CD4-positive, alpha-beta T cell treated with Interleukin-1 beta for 1 hour (primary cell): ENCODE measurements at regions not wholly inside any gene's neighbourhood (a gene's known extent, or its start where the extent isn't known, plus 50 kb on each side); places are given as distances from the start of the nearest gene placed in this dataset.

Experiments used
- DNase-seq, 2 donors: peaks; one replicate each; pipeline ENCODE4 v3.0.0-alpha.2; 2020 to 2022

DNA sequence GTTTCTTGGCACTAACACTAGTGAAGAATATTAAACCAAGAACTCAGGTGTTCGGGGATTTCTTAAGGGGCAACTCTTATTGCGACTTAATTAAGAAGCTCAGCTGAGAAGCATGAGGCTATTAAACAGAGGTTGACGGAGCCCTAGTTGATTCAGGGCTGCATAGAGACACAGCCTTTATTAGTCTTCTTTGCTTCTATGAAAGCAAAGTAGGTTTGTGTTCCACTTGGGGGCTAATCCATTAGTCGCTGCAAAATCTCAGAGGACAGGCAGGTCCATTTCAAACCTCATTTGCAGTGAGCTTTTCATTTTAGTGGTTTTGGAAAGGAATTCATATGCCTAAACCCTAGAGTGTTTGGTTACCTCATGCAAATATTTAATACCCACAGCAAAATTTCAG lies 506.6 kb upstream of the SULF2 start:
- no peak for DNase-seq

GRCh38 chr20:48288930-48289507 lies 503.7 kb upstream of the SULF2 start:
- no peak for DNase-seq

DNA sequence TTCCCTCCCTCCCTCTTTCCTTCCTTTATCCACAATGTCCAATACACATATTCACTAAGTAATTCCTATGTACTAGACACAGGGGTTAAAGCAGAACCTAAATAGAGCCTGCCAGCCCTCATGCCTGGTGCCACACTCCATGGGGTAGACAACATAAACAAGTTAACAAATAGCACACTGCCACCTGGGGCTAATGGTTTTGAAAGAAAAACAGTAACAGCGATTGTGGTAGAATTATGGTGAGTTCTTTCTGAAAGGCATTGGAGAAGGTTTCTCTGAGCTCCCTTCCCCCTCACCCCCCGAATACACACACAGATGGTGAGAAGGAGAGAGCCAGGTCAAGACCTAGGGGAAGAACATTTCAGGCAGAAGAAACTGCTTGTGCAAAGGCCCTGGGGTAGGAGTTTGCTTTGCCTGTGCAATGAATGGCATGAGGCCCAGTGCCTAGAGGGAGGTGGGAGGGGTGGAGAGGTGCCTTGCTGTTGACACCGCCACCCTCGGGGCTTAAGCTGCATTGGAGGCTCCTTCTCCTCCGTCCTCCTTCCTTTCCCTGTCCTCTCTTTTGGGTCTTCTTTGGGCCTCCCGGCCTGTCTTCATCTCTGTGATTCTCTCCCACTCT lies 502.4 kb upstream of the SULF2 start:
- DNase-seq: no peak

DNA sequence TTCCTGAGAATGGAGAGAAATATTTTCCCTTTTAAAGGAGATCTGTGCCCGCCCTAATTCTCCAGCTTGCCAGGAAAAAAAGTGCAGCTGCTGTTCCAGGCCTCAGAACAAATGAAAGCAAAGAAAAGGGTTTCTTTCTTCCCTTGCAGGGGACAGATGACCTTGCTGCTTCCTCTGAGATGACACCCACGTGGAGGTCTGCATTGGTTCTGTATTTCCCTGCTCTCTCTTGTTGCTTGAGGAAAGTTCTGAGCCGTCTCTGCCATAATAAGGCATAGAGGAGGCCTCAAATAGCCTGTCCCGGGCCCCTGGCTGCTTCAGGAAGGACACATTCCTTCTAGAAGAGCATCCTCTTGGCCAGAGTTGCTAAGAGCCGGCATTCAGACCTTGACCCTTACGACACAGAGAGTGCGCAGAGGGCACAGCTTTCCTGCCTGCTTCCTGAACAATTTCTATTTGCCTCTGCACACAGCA lies 501.8 kb upstream of the SULF2 start:
- DNase-seq: no peak

DNA sequence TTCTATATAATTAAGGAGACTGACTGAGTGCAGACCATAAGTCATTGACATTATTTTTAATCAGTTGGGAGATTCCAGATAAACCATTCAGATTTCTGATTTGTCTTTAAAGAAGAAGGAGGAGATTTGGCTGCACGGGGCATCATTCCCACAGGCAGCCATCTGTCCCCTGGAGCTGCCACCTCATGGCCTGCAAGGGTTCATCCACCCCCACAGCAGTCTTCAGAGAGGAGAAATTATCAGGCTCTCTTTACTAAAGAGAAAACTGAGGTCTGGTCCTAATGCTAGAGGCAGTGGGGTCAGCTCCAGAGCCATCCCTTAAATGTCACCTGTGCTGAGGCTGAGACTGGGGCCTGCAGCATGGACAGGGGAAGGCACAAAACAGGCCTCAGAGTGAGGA lies 501.3 kb upstream of the SULF2 start:
- no peak for DNase-seq

GRCh38 chr20:48285656-48286055 lies 500.4 kb upstream of the SULF2 start:
- no peak for DNase-seq

- no peak for DNase-seq
These were observed 499.6 kb upstream of the SULF2 start for GRCh38 chr20:48284837-48285236.

GRCh38 chr20:48284315-48284714 lies 499.0 kb upstream of the SULF2 start:
- DNase-seq: no peak

GRCh38 chr20:48283470-48284110 lies 498.3 kb upstream of the SULF2 start:
- DNase-seq: no peak

- no peak for DNase-seq
These were observed 497.4 kb upstream of the SULF2 start for GRCh38 chr20:48282591-48283228.

DNA sequence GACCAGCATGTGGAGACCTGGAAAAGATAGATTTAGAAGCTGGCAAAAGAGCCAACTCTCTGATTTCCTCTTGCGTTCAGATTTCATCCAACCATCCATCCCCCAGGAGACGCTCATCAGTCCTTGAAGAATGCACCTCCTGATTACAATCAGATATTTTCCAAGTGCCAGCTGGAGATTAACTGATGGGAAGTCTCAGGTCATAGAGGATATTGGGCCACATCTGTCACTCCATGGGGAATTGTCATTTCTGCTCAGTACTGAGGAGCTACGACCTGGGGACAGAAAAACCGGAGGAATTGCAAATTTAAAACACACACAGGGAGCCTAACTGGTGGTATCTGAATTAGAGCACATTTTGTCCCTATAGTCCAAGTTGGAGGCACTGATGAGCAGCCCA lies 496.2 kb upstream of the SULF2 start:
- no peak for DNase-seq

GRCh38 chr20:48278961-48279481 lies 493.7 kb upstream of the SULF2 start:
- no peak for DNase-seq

DNA sequence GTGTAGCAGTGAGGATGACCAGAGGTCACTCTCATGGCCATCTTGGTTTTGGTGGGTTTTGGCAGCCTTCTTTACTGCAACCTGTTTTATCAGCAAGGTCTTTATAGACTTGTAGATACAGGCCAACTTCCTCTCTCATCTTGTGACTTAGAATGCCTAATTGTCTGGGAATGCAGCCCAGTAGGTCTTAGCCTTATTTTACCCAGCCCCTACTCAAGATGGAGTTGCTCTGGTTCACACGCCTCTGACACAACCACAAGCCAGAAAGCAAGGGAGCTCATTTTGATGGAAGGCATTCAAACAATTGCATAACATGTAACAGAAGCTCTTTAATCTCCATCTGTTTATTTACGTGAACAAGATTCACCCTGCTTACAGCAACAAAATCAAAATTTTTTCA lies 492.0 kb upstream of the SULF2 start:
- DNase-seq: no peak

DNA sequence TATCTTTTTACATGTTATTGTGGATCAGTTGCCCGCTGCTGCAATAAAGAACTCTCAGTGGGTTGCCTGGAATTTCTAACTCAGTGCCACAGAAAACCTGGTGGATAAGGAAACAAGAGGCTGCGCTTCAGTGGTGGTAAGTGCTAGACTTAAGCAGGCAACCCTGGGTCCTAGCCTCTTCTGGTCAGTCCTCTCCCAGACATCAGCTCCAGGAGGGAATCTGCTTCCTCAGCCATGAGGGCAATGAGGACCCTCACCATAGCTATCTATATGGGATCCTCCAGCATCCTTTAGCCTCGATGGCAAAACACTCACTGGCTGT lies 490.7 kb upstream of the SULF2 start:
- no peak for DNase-seq

GRCh38 chr20:48275286-48276020 lies 490.2 kb upstream of the SULF2 start:
- no peak for DNase-seq

- no peak for DNase-seq
These were observed 488.6 kb upstream of the SULF2 start for GRCh38 chr20:48273843-48274242.

GRCh38 chr20:48270885-48271284 lies 485.6 kb upstream of the SULF2 start:
- no peak for DNase-seq

DNA sequence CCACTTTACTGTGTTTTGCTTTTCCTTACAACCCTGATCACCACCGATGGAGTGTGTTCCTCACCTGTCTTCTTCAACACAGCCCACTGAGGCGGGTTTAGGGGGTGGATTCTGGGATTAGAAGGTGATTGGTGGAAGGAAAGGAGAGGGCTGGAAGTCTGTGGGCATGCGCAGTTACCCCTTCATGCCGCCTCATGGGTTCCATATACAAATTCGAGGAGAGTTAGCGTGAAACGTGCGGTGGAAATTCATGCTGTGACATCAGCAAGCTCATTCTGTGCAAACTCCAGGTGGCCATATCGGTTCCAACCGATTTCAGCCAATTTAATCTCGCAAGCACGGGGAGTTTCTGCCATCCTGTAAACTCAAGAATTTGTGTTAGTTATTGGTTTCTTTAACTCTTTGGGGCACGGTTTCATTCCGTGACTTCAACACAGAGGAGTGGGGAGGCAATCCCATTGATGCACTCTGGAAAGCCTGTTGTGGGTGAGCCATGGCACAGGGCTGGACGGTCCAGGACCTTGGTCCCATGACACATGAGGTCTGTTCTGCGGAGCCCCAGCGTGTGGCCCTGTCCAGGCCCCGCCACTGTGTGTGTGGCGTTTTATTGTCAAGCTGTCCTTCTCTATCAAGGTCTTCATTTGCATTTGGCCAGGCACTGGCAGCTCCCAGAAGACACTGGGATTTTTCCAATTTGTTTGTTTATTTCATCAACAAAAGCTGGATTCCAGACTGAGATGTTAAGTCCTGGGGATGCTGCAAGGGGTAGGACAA lies 482.8 kb upstream of the SULF2 start:
- no peak for DNase-seq

DNA sequence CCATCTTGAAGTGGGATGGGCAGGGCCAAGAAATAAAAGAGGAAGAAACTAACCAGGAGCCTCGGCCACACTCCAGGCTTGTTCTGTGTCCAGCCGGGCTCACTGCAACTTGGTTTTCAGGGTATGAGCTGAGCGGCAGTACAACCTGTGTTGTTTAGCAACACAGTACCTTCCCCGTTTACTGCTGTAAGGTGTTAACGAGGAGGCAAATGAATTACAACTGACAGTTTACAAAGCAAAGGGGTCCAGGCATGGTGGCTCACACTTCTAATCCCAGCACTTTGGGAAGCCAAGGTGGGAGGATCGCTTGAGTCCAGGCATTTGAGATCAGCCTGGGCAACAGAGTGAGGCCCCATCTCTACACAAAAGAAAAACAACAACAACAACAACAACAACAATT lies 481.3 kb upstream of the SULF2 start:
- no peak for DNase-seq

- no peak for DNase-seq
These were observed 480.5 kb upstream of the SULF2 start for GRCh38 chr20:48265791-48266190.

GRCh38 chr20:48262955-48263354 lies 477.7 kb upstream of the SULF2 start:
- DNase-seq: no peak

- DNase-seq: no peak
These were observed 477.2 kb upstream of the SULF2 start for GRCh38 chr20:48262466-48262865.
